ENCODE measurements at regions not wholly inside any gene's neighbourhood (a gene's known extent, or its start where the extent isn't known, plus 50 kb on each side); places are given as distances from the start of the nearest gene placed in this dataset.

GRCh38 chr7:84914598-84914997, 272.3 kb downstream of the SEMA3D start:
- no peak for TF ChIP-seq ZFP30 (CRISPR knock-in tag; IDR thresholded peaks at IDR 0.05)
- TF ChIP-seq TOX (CRISPR knock-in tag; IDR thresholded peaks at IDR 0.05; ENCODE audit: borderline replicate concordance), result no peak
- no peak for TF ChIP-seq ESRRG (CRISPR knock-in tag; IDR thresholded peaks at IDR 0.05)
- no peak for TF ChIP-seq ZFP3 (CRISPR knock-in tag; IDR thresholded peaks at IDR 0.05)
- TF ChIP-seq OSR1 (CRISPR knock-in tag; IDR thresholded peaks at IDR 0.05), result no peak
